Adrenal gland (tissue), 5 donors: ENCODE measurements at regions not wholly inside any gene's neighbourhood (a gene's known extent, or its start where the extent isn't known, plus 50 kb on each side); places are given as distances from the start of the nearest gene placed in this dataset.

Source experiments
- CTCF ChIP-seq, 6 experiments: fragments of 450-650 bp in 4 of 6; fragments of 200-600 bp in 2 of 6; sonication (generic) in 1 of 6; IDR thresholded peaks; 1 replicate in 5 of 6; 2 replicates in 1 of 6; pipeline versions ENCODE4 v1.5.1 to v1.8.0; 2016 to 2021; ENCODE audit warnings: antibody characterized with exemption in 6 of 6, mild to moderate bottlenecking in 2 of 6, moderate library complexity in 1 of 6
- POLR2A ChIP-seq, 2 donors: fragments of 450-650 bp; IDR thresholded peaks; one replicate each; pipeline ENCODE4 v1.6.1; 2017; ENCODE audit warnings: antibody characterized with exemption in 2 of 2, mild to moderate bottlenecking in 2 of 2, moderate library complexity in 1 of 2
- donor health status: DM: no; HTN: no; CAD: no.

- TF ChIP-seq CTCF (IDR thresholded peaks at IDR 0.05) = no peak
- TF ChIP-seq POLR2A (IDR thresholded peaks at IDR 0.05) = no peak
Measured at GRCh38 chr5:31075981-31076380, 117.5 kb upstream of the CDH6 start.
